Upper lobe of right lung (tissue), 1 donor: ENCODE measurements at regions not wholly inside any gene's neighbourhood (a gene's known extent, or its start where the extent isn't known, plus 50 kb on each side); places are given as distances from the start of the nearest gene placed in this dataset.

Source experiments
- ATAC-seq: fragments of 200-7000 bp; cut with Tn5 transposase; one replicate; pipeline ENCODE4 v1.9.1; 2020; ENCODE audit warnings: mild to moderate bottlenecking, moderate library complexity
- DNase-seq: peaks from one replicate; pipeline ENCODE4 v3.0.0-alpha.2; 2020
- H3K27ac ChIP-seq: fragments of 200-600 bp; one replicate; pipeline ENCODE4 v1.8.0; 2022
- H3K27me3 ChIP-seq: fragments of 200-600 bp; one replicate; pipeline ENCODE4 v1.8.0; 2022; ENCODE audit warnings: mild to moderate bottlenecking
- H3K36me3 ChIP-seq: fragments of 200-600 bp; one replicate; pipeline ENCODE4 v1.8.0; 2022
- H3K4me1 ChIP-seq: fragments of 200-600 bp; one replicate; pipeline ENCODE4 v1.8.0; 2022
- H3K4me3 ChIP-seq: fragments of 200-600 bp; one replicate; pipeline ENCODE4 v1.8.0; 2022; ENCODE audit warnings: mild to moderate bottlenecking
- H3K9me3 ChIP-seq: fragments of 200-600 bp; one replicate; pipeline ENCODE4 v1.8.0; 2022
- CTCF ChIP-seq: fragments of 200-600 bp; IDR thresholded peaks from one replicate; pipeline ENCODE4 v1.8.0; 2022; ENCODE audit warnings: antibody characterized with exemption
- intact Hi-C: fragments of 100-400 bp; cut with DNase I; formaldehyde crosslinking; loops from one replicate; pipeline ENCODE4 v1.11.0; 2022
- donor health status: DM: no; HTN: yes; CAD: no; lungs with severe emphysema.

- TF ChIP-seq CTCF, result no peak
- intact Hi-C loops, result no loop called here
- H3K9me3 ChIP-seq, result no peaks in the 10 kb centered on the region
- ATAC-seq (no peak), DNase-seq (no peak)
- H3K4me1 ChIP-seq, result no peaks in the 10 kb centered on the region
- H3K4me3 ChIP-seq, result no peak overlapping the region
- no peaks in the 10 kb centered on the region for H3K36me3 ChIP-seq
- no peaks in the 10 kb centered on the region for H3K27me3 ChIP-seq
- H3K27ac ChIP-seq, result no peak overlapping the region
Observed at GRCh38 chrX:96453139-96453538, 231.5 kb upstream of the DIAPH2 start.

GRCh38 chrX:96455078-96455477, 229.6 kb upstream of the DIAPH2 start:
- Histone ChIP-seq H3K27me3 (no peaks in the 10 kb centered on the region), H3K9me3 (no peaks in the 10 kb centered on the region), H3K36me3 (no peaks in the 10 kb centered on the region), H3K4me3 (no peak overlapping the region), H3K27ac (no peak overlapping the region), H3K4me1 (no peaks in the 10 kb centered on the region)
- intact Hi-C loops, result no loop called here
- no peak for TF ChIP-seq CTCF
- ATAC-seq (no peak), DNase-seq (no peak)

GRCh38 chrX:96464880-96465558, 219.6 kb upstream of the DIAPH2 start:
- H3K4me1 ChIP-seq, result no peaks in the 10 kb centered on the region
- no peak overlapping the region for H3K27ac ChIP-seq
- intact Hi-C loops, result no loop called here
- H3K9me3 ChIP-seq, result no peaks in the 10 kb centered on the region
- ATAC-seq (no peak), DNase-seq (no peak)
- no peaks in the 10 kb centered on the region for H3K36me3 ChIP-seq
- no peak for TF ChIP-seq CTCF
- no peak overlapping the region for H3K4me3 ChIP-seq
- H3K27me3 ChIP-seq, result no peaks in the 10 kb centered on the region

DNA sequence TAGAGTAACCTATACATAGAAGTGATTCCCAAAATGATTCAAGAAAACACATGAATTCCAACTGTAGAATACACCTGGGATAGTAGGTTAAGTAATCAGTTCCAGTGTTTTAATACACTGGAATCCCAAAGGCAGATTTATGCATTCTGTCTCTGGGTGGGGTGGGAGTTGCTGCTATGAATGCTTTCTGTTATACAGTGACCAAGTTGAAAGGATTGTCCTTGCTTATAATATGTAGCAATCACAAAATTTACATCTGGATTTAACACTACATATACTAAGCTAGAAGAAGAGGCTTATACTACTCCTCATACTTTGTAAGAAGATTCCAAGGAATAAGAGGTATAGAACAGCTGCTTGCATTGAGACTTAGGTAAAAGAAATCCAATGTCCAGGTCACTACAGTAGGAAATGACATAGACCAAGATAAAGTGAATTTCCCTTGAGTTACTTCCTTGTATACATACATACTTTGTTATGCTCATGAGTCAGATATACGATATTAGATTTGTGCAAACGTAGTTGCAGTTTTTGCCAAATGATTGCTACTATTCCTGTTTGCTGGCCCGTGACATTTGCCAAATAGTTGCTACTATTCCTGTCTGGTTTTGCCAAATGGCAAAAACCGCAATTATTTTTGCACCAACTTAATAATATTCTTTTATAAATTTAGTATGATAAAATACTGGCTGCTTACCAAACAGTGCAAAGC, 210.5 kb upstream of the DIAPH2 start:
- ATAC-seq, result no peak
- Histone ChIP-seq H3K4me3 (no peak overlapping the region), H3K36me3 (no peaks in the 10 kb centered on the region), H3K4me1 (no peaks in the 10 kb centered on the region), H3K27me3 (no peaks in the 10 kb centered on the region), H3K27ac (no peak overlapping the region), H3K9me3 (no peaks in the 10 kb centered on the region)
- DNase-seq, result no peak
- intact Hi-C loops, result no loop called here
- no peak for TF ChIP-seq CTCF

DNA sequence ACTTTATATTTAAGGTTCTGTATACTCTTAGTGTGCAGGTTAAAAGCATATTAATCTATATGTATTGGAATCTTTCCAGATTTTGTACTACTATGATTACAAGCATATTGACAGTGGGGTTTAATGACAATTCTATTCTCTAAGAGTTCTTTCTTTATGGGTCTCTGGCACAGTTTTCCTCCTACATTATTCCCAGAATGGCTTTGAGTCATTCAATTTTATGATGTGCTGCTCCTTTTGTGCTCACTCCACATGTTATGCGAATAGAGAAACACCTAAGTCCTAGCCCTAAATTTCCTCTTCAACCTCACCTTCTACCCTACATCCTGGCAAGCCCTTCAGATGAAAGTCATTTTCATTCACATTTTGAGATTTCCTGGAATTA, 209.9 kb upstream of the DIAPH2 start:
- Histone ChIP-seq H3K4me1 (no peaks in the 10 kb centered on the region), H3K9me3 (no peaks in the 10 kb centered on the region), H3K4me3 (no peak overlapping the region), H3K27ac (no peak overlapping the region), H3K27me3 (no peaks in the 10 kb centered on the region), H3K36me3 (no peaks in the 10 kb centered on the region)
- DNase-seq, result no peak
- intact Hi-C loops, result no loop called here
- TF ChIP-seq CTCF, result no peak
- no peak for ATAC-seq
